ENCODE measurements at regions not wholly inside any gene's neighbourhood (a gene's known extent, or its start where the extent isn't known, plus 50 kb on each side); places are given as distances from the start of the nearest gene placed in this dataset.

GRCh38 chr12:47014474-47014873 is 64.9 kb upstream of the PCED1B start:
- TF ChIP-seq POLR2A (IDR thresholded peaks at IDR 0.05) (no peak), CTCF (IDR thresholded peaks at IDR 0.05) (no peak)

Data from Peyer's patch (tissue), 4 donors.